ENCODE measurements at regions not wholly inside any gene's neighbourhood (a gene's known extent, or its start where the extent isn't known, plus 50 kb on each side); places are given as distances from the start of the nearest gene placed in this dataset.

GRCh38 chr3:148315756-148316155 is 381.9 kb upstream of the AGTR1 start:
- Histone ChIP-seq H4K20me1 (ENCODE audit: insufficient read depth) (no peaks in the 10 kb centered on the region), H2AFZ (ENCODE audit: low read depth, low read length) (no peak overlapping the region), H3K9me3 (ENCODE audit: low read length) (no peaks in the 10 kb centered on the region), H3K4me2 (ENCODE audit: low read length) (no peak overlapping the region), H3K79me2 (replicated peaks; ENCODE audit: insufficient read depth, low read length) (no peaks in the 10 kb centered on the region), H3K36me3 (ENCODE audit: insufficient read depth, low read length) (no peaks in the 10 kb centered on the region), H3K27ac (ENCODE audit: low read length) (no peak overlapping the region), H3K9ac (ENCODE audit: low read length) (no peak overlapping the region), H3K4me3 (ENCODE audit: low read length) (no peak overlapping the region), H3K27me3 (ENCODE audit: insufficient read depth, low read depth, low read length) (no peaks in the 10 kb centered on the region), H3K9me2 (ENCODE audit: insufficient read depth, low read length) (no peaks in the 10 kb centered on the region), H3F3A (ENCODE audit: insufficient read depth, low read length, poor library complexity, severe bottlenecking) (no peaks in the 10 kb centered on the region)
- no peak for TF ChIP-seq REST (IDR thresholded peaks at IDR 0.05; ENCODE audit: borderline replicate concordance)
- TF ChIP-seq, protein P1, sequence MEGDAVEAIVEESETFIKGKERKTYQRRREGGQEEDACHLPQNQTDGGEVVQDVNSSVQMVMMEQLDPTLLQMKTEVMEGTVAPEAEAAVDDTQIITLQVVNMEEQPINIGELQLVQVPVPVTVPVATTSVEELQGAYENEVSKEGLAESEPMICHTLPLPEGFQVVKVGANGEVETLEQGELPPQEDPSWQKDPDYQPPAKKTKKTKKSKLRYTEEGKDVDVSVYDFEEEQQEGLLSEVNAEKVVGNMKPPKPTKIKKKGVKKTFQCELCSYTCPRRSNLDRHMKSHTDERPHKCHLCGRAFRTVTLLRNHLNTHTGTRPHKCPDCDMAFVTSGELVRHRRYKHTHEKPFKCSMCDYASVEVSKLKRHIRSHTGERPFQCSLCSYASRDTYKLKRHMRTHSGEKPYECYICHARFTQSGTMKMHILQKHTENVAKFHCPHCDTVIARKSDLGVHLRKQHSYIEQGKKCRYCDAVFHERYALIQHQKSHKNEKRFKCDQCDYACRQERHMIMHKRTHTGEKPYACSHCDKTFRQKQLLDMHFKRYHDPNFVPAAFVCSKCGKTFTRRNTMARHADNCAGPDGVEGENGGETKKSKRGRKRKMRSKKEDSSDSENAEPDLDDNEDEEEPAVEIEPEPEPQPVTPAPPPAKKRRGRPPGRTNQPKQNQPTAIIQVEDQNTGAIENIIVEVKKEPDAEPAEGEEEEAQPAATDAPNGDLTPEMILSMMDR (IDR thresholded peaks at IDR 0.05; ENCODE audit: poor library complexity, severe bottlenecking): no peak
- no peak for TF ChIP-seq MXI1 (conservative IDR thresholded peaks at IDR 0.05; ENCODE audit: poor library complexity, severe bottlenecking)
- no peak for TF ChIP-seq SMC3 (conservative IDR thresholded peaks at IDR 0.05; ENCODE audit: poor library complexity)
- TF ChIP-seq RAD21 (conservative IDR thresholded peaks at IDR 0.05): no peak
- no peak for TF ChIP-seq POLR2AphosphoS5 (IDR thresholded peaks at IDR 0.05)
- no peak for TF ChIP-seq EP300 (conservative IDR thresholded peaks at IDR 0.05; ENCODE audit: poor library complexity, severe bottlenecking)
- no peak for TF ChIP-seq EZH2 (IDR thresholded peaks at IDR 0.05; ENCODE audit: borderline replicate concordance, insufficient read depth, low read length, poor library complexity, severe bottlenecking)
- TF ChIP-seq TAF1 (IDR thresholded peaks at IDR 0.05; ENCODE audit: low read depth): no peak

DNA sequence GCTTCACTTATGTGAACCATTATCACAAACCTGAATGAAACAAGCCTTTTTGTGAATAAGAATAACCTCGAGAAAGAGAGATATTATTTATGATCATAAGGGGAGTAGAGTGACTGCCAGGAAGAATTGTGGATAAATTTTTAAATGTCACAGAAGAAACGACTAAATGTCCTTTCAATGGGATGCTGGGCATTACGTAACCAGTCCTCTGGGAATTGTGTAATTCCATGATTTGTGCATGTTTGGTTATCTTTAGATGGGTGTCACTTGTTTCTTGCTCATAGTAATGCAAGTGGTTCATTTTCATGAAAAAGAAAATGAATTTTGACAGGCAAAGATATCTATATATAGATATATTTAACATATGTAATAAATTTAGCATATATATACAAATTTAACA is 379.5 kb upstream of the AGTR1 start:
- Histone ChIP-seq H3F3A (ENCODE audit: insufficient read depth, low read length, poor library complexity, severe bottlenecking) (no peaks in the 10 kb centered on the region), H2AFZ (ENCODE audit: low read depth, low read length) (no peak overlapping the region), H4K20me1 (ENCODE audit: insufficient read depth) (no peaks in the 10 kb centered on the region), H3K27me3 (ENCODE audit: insufficient read depth, low read depth, low read length) (no peaks in the 10 kb centered on the region), H3K9me2 (ENCODE audit: insufficient read depth, low read length) (no peaks in the 10 kb centered on the region), H3K36me3 (ENCODE audit: insufficient read depth, low read length) (no peaks in the 10 kb centered on the region), H3K4me2 (ENCODE audit: low read length) (no peak overlapping the region), H3K79me2 (replicated peaks; ENCODE audit: insufficient read depth, low read length) (no peaks in the 10 kb centered on the region), H3K9me3 (ENCODE audit: low read length) (no peaks in the 10 kb centered on the region), H3K27ac (ENCODE audit: low read length) (no peak overlapping the region), H3K4me3 (ENCODE audit: low read length) (no peak overlapping the region), H3K9ac (ENCODE audit: low read length) (no peak overlapping the region)
- TF ChIP-seq, protein P1 (IDR thresholded peaks at IDR 0.05; ENCODE audit: poor library complexity, severe bottlenecking): no peak
- TF ChIP-seq EZH2 (IDR thresholded peaks at IDR 0.05; ENCODE audit: borderline replicate concordance, insufficient read depth, low read length, poor library complexity, severe bottlenecking) (no peak), RAD21 (conservative IDR thresholded peaks at IDR 0.05) (no peak), POLR2AphosphoS5 (IDR thresholded peaks at IDR 0.05) (no peak), MXI1 (conservative IDR thresholded peaks at IDR 0.05; ENCODE audit: poor library complexity, severe bottlenecking) (no peak), TAF1 (IDR thresholded peaks at IDR 0.05; ENCODE audit: low read depth) (no peak), SMC3 (conservative IDR thresholded peaks at IDR 0.05; ENCODE audit: poor library complexity) (no peak), EP300 (conservative IDR thresholded peaks at IDR 0.05; ENCODE audit: poor library complexity, severe bottlenecking) (no peak), REST (IDR thresholded peaks at IDR 0.05; ENCODE audit: borderline replicate concordance) (no peak)
